Astrocyte of the spinal cord (primary cell): ENCODE measurements at regions not wholly inside any gene's neighbourhood (a gene's known extent, or its start where the extent isn't known, plus 50 kb on each side); places are given as distances from the start of the nearest gene placed in this dataset.

Experiments
- DNase-seq: peaks from one replicate; pipeline ENCODE4 v3.0.0; 2011; ENCODE audit warnings: low read depth, low spot score
- H3K4me3 ChIP-seq: 2 replicates; pipeline ENCODE4 v1.5.1; 2011; ENCODE audit warnings: low read depth, mild to moderate bottlenecking, low read length, moderate library complexity
- in situ Hi-C: cut with HindIII; loops from 2 replicates; pipeline ENCODE4 v1.10.0; 2017; ENCODE audit warnings: low sequenced_read_pairs
- TF ChIP-seq, protein P1 (sequence below): IDR thresholded peaks from 2 replicates; pipeline ENCODE4 v1.5.1; 2012; ENCODE audit warnings: low read depth, mild to moderate bottlenecking, low read length, inconsistent platforms

DNA sequence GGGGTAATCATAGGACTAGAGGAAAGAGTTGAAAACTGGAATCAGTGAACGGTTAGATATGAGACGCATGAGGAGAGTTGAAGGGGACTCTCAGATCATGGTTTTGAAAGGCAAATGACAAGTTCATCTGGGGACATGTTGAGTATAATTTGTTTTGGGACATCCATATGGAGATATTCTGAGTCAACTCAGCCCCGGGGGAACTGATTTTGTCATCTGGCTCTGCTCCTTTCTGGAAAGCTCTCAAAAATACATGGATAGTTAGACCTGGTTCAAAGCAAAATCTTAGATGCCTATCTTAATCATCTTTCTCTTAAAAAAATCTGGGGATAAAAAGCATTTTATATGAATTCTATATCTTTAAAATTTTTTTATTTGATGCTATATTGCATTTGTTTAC lies 161.2 kb downstream of the SNX18 start:
- H3K4me3 ChIP-seq, result no peak overlapping the region
- in situ Hi-C loops, result no loop called here
- TF ChIP-seq, protein P1, sequence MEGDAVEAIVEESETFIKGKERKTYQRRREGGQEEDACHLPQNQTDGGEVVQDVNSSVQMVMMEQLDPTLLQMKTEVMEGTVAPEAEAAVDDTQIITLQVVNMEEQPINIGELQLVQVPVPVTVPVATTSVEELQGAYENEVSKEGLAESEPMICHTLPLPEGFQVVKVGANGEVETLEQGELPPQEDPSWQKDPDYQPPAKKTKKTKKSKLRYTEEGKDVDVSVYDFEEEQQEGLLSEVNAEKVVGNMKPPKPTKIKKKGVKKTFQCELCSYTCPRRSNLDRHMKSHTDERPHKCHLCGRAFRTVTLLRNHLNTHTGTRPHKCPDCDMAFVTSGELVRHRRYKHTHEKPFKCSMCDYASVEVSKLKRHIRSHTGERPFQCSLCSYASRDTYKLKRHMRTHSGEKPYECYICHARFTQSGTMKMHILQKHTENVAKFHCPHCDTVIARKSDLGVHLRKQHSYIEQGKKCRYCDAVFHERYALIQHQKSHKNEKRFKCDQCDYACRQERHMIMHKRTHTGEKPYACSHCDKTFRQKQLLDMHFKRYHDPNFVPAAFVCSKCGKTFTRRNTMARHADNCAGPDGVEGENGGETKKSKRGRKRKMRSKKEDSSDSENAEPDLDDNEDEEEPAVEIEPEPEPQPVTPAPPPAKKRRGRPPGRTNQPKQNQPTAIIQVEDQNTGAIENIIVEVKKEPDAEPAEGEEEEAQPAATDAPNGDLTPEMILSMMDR, result no peak
- DNase-seq, result no peak

DNA sequence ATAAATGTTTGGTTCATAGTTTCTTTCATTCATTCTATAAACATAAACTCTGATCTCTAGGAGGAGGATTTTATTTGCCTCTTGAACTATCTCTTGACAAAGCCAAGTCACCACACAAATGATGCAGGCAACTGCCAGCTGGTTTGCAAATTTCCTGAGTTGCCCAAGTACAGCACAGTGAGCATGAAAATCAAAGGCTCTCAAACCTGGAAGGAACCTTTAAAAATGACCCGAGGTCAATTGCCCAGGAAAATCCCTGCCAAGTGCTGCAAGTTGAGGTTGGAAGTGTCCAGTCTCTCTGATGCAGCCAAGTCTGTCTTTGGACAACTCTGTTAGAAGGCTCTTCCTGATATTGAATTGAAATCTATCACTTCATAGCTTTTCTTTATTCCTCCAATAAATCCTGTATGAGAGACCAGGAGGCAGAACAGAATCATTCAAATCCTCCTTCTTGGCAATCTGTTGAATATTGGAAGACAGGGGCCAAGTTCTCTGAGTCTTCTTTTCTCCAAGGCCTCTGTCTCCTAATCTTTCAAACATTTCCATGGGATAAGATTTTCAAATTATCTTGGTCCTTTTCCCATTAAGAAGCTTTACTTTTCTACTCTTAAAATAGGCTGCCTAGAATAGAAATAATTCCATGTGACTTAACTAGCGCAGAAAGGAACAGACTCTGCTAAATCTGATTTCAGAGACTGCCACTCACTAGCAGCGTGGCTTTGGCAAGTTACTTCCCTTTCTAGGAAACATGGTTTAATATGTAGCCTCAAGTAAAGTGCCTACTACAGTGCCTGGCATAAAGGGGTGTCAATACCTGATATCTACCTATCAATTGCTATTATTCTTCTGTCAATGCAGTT lies 159.2 kb downstream of the SNX18 start:
- in situ Hi-C loops, result no loop called here
- no peak for DNase-seq
- no peak overlapping the region for H3K4me3 ChIP-seq
- TF ChIP-seq, protein P1, result no peak

DNA sequence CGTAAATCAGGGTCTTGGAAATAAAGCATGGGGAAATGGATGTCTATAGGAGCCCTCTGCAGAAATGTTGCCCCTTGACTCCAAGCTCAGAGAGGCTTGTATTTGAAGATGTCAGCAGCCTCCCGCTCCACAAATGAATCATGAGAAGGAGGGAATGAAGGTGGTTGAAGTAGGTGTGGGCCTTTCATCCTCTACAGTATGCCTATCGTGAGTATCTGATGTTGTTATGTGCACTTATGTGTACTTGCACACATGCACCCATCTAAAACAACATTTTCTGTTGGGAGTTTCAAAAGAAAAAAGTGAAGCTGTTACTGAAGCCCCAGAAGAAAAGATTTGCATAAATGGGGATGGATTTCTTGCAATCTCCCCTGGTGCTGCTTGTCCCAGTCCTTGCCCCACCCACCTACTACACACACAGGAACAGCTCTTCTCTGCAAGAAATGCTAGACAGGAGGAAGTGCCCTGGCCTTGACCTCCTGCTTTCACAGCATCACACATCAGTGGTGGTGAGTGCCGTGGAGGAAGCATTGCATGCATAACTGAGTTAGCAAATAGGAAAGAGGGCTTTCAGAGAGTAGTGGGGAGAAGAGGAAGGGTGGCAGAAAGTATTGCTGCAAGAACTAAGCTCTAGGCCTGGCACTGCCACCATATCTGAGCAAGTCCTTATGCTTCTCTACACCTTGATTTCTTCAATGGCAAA lies 156.1 kb downstream of the SNX18 start:
- DNase-seq, result peak; percentile 37
- TF ChIP-seq, protein P1, result no peak
- in situ Hi-C loops, result no loop called here
- no peak overlapping the region for H3K4me3 ChIP-seq

DNA sequence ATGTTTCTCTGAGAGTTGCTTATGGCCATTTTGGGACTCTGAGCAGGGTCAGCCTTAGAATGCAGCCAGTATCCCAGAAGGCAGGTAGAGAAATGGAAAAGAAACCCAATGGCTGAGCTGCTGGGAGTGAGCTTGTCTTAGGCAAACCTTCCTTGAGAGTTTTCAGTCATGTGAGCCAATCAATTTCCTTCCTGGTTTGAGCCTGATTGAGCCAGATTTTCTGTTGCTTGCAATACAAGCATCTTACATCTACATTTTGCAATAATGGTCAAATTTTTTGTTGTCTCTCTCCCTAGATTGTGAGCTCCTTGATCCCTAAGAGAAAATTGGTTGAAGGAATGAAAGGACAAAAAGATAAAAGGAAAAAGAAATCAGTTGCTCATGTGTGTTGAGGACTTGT lies 155.3 kb downstream of the SNX18 start:
- in situ Hi-C loops, result no loop called here
- no peak for DNase-seq
- TF ChIP-seq, protein P1, result no peak

DNA sequence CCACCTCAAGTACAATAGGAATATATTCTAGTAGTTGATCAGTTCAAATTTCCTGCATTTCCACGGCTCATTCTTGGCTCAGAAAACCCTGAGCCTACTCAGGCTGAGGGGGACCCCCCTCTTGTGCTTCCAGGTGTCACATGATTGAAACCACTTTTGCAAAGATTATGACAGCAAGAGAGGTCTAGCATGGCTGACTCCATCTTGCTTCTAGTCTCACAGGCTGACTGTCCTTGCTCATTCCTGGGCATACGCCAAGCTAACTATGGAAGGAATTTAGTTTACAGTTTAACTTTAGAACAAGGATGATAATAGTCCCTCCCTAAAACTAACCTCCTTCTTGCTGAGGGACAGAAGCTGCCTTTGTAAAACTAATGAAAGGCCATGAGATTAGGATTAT lies 154.1 kb downstream of the SNX18 start:
- no peak for DNase-seq
- TF ChIP-seq, protein P1, result no peak
- in situ Hi-C loops, result no loop called here
- no peak overlapping the region for H3K4me3 ChIP-seq

More for the DNA sequence above, 155.3 kb downstream of the SNX18 start:
- no peak overlapping the region for H3K4me3 ChIP-seq

DNA sequence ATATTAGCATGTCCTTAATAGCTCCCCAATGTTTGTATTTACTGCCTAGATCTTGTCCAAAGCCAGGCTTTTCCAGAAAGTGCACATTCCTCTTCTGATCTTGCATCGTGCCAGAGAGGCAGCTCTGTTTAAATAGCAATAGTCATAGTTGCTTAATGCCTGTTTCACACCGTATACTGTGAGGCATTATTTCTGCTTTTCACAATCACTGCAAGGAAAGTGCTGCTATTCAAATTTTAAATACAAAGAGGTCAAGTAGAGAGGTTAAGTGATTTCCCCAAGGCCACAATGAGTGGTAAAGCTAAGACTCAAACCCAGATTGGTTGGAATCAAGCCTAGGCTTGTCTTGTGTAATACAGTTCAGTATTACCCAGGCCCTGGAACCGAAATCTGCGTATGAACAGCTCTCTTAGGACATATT lies 153.6 kb downstream of the SNX18 start:
- no peak for DNase-seq
- in situ Hi-C loops, result no loop called here
- TF ChIP-seq, protein P1, result no peak
- H3K4me3 ChIP-seq, result no peak overlapping the region
